ENCODE measurements at regions not wholly inside any gene's neighbourhood (a gene's known extent, or its start where the extent isn't known, plus 50 kb on each side); places are given as distances from the start of the nearest gene placed in this dataset.

DNA sequence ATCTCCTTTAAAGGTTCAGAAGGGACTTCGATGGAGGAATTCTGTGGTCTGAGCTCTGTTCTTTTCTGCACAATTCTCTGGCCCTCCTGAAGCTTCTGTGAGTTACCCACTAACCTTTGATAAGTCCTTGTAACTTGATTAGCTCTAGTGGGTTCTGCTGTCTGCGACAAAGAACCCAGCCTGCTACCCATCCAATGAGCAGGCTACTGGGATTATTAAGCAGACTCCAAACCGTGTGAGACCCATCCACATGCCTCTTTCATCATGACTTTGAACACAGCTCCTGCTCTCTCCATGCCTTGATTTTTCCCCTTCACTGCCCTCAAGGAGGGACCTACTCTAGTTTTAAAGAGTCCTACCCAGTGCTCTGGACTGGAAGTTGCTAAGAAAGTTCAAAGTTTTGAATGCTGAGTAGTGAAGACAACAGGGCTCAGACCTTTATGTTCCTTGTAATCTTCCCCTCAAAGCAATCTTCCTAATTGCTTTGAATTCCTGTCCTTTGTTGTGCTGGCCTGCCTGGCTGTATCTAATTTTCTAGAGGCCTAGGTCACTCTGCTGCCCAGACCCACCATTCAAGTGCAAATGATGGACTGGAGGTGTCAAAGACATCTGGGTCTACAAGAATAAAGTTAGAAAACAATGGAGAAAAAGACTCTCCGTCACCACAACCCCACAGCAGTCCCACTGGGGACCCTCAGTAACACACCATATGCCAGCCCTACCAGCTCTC, 146.9 kb downstream of the RHOU start:
- TF ChIP-seq POLR2A (IDR thresholded peaks at IDR 0.05) (no peak), POLR2AphosphoS5 (IDR thresholded peaks at IDR 0.05) (no peak), EP300 (IDR thresholded peaks at IDR 0.05) (no peak)
- TF ChIP-seq, protein P1, sequence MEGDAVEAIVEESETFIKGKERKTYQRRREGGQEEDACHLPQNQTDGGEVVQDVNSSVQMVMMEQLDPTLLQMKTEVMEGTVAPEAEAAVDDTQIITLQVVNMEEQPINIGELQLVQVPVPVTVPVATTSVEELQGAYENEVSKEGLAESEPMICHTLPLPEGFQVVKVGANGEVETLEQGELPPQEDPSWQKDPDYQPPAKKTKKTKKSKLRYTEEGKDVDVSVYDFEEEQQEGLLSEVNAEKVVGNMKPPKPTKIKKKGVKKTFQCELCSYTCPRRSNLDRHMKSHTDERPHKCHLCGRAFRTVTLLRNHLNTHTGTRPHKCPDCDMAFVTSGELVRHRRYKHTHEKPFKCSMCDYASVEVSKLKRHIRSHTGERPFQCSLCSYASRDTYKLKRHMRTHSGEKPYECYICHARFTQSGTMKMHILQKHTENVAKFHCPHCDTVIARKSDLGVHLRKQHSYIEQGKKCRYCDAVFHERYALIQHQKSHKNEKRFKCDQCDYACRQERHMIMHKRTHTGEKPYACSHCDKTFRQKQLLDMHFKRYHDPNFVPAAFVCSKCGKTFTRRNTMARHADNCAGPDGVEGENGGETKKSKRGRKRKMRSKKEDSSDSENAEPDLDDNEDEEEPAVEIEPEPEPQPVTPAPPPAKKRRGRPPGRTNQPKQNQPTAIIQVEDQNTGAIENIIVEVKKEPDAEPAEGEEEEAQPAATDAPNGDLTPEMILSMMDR (IDR thresholded peaks at IDR 0.05) = no peak
- Histone ChIP-seq H3K4me1 (no peaks in the 10 kb centered on the region), H3K36me3 (no peaks in the 10 kb centered on the region), H3K4me3 (no peak overlapping the region), H3K9me3 (peaks cover 0 to 2% (median 0%) of the 10 kb centered on the region in 4 donors), H3K27ac (no peak overlapping the region), H3K27me3 (no peaks in the 10 kb centered on the region)
- intact Hi-C loops (cut with DNase I) = no loop called here
- 76 to 83% methylated on average over 4 of the region's 4 CpGs for WGBS, 2 donors
- DNase-seq = no peak

- H3K36me3 ChIP-seq = no peaks in the 10 kb centered on the region
- H3K4me3 ChIP-seq = no peak overlapping the region
- H3K9me3 ChIP-seq = peaks cover 0 to 2% (median 0%) of the 10 kb centered on the region in 4 donors
- 95 to 96% methylated on average over 4 of the region's 4 CpGs for WGBS, 2 donors
- H3K27ac ChIP-seq = no peak overlapping the region
- intact Hi-C loops (cut with DNase I) = no loop called here
- no peak for TF ChIP-seq EP300 (IDR thresholded peaks at IDR 0.05)
- TF ChIP-seq, protein P1 (IDR thresholded peaks at IDR 0.05) = no peak
- TF ChIP-seq POLR2AphosphoS5 (IDR thresholded peaks at IDR 0.05) = no peak
- no peak for TF ChIP-seq POLR2A (IDR thresholded peaks at IDR 0.05)
- DNase-seq = no peak
- no peaks in the 10 kb centered on the region for H3K4me1 ChIP-seq
- no peaks in the 10 kb centered on the region for H3K27me3 ChIP-seq
Observed at GRCh38 chr1:228882771-228883450, 147.6 kb downstream of the RHOU start.

- 96 to 97% methylated on average over 2 of the region's 2 CpGs for WGBS, 2 donors
- Histone ChIP-seq H3K4me1 (no peaks in the 10 kb centered on the region), H3K27me3 (no peaks in the 10 kb centered on the region), H3K27ac (no peak overlapping the region), H3K36me3 (no peaks in the 10 kb centered on the region), H3K9me3 (peaks cover 0 to 2% (median 0%) of the 10 kb centered on the region in 4 donors), H3K4me3 (no peak overlapping the region)
- DNase-seq = no peak
- intact Hi-C loops (cut with DNase I) = no loop called here
- TF ChIP-seq EP300 (IDR thresholded peaks at IDR 0.05) (no peak), POLR2A (IDR thresholded peaks at IDR 0.05) (no peak), POLR2AphosphoS5 (IDR thresholded peaks at IDR 0.05) (no peak)
- TF ChIP-seq, protein P1 (IDR thresholded peaks at IDR 0.05) = no peak
Observed at GRCh38 chr1:228883535-228883934, 148.3 kb downstream of the RHOU start.

DNA sequence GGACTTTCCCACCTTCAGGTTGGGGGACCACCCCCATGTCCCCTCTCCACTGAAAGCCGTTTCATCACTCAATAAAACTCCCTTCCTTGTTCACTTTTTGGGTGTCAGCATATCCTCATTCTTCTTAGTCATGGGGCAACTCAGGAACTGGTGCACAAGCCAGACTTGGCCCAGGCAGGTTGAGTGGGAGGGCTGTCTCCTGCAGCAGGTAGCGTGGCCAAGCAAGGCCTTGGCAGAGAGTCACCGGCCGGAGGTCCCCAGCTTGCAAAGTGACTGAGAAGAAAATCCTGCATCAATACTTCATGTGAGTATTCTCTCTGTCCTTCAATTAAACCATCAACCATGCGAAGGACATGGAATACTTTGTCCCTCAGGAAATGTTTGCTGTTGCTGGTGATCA, 148.9 kb downstream of the RHOU start:
- H3K27me3 ChIP-seq = no peaks in the 10 kb centered on the region
- 95 to 97% methylated on average over 5 of the region's 5 CpGs for WGBS, 2 donors
- peaks cover 0 to 2% (median 0%) of the 10 kb centered on the region in 4 donors for H3K9me3 ChIP-seq
- no peaks in the 10 kb centered on the region for H3K4me1 ChIP-seq
- TF ChIP-seq EP300 (IDR thresholded peaks at IDR 0.05) (no peak), POLR2AphosphoS5 (IDR thresholded peaks at IDR 0.05) (no peak), POLR2A (IDR thresholded peaks at IDR 0.05) (no peak)
- TF ChIP-seq, protein P1 (IDR thresholded peaks at IDR 0.05) = no peak
- no peaks in the 10 kb centered on the region for H3K36me3 ChIP-seq
- no peak overlapping the region for H3K4me3 ChIP-seq
- no peak overlapping the region for H3K27ac ChIP-seq
- intact Hi-C loops (cut with DNase I) = no loop called here
- DNase-seq = no peak

Measured in sigmoid colon (tissue), 6 donors.